Right ventricle myocardium inferior (tissue), 1 donor: ENCODE measurements at regions not wholly inside any gene's neighbourhood (a gene's known extent, or its start where the extent isn't known, plus 50 kb on each side); places are given as distances from the start of the nearest gene placed in this dataset.
"Not testable (repeated sequence)": the region's sequence is repeated elsewhere in the genome, so short reads cannot be mapped to it uniquely, and the experiment has no call there.

Source experiments
- ATAC-seq: fragments of 200-7000 bp; cut with Tn5 transposase; one replicate; pipeline ENCODE4 v1.9.1; 2020; ENCODE audit warnings: mild to moderate bottlenecking, moderate library complexity
- DNase-seq: peaks from one replicate; pipeline ENCODE4 v3.0.0; 2021; ENCODE audit errors: missing footprints
- intact Hi-C: fragments of 100-400 bp; cut with DNase I; formaldehyde crosslinking; loops from one replicate; pipeline ENCODE4 v1.11.0; 2022
- donor health status: DM: no; HTN: yes; CAD: no; lungs with severe emphysema.

GRCh38 chr1:47521034-47521881, 83.4 kb downstream of the FOXD2 start:
- no peak for DNase-seq
- no peak for ATAC-seq
- intact Hi-C loops, result no loop called here

- ATAC-seq (no peak), DNase-seq (no peak)
- intact Hi-C loops, result no loop called here
Measured at GRCh38 chr1:47522935-47523834, 85.3 kb downstream of the FOXD2 start.

GRCh38 chr1:47523835-47524215, 86.0 kb downstream of the FOXD2 start:
- intact Hi-C loops, result no loop called here
- ATAC-seq, result no peak

GRCh38 chr1:47524272-47524671, 86.4 kb downstream of the FOXD2 start:
- no peak for DNase-seq
- intact Hi-C loops, result no loop called here
- no peak for ATAC-seq

More at GRCh38 chr1:47523835-47524215, 86.0 kb downstream of the FOXD2 start:
- DNase-seq, result no peak

GRCh38 chr1:47527653-47528272, 89.9 kb downstream of the FOXD2 start:
- intact Hi-C loops, result loop anchor here (2.0 kb wide), 1 partner anchor 185 kb away; no protein-coding TSS in a partner anchor
- ATAC-seq (no peak), DNase-seq (no peak)

- no peak for ATAC-seq
- DNase-seq, result no peak
- intact Hi-C loops, result loop anchor here (5.0 to 10.0 kb wide), 3 partner anchors 58 to 95 kb away; partner anchors contain the start of gene FOXD2
Measured at GRCh38 chr1:47529520-47530098, 91.8 kb downstream of the FOXD2 start.

GRCh38 chr1:47532921-47533792, 95.3 kb downstream of the FOXD2 start:
- intact Hi-C loops, result loop anchor here (5.0 to 10.0 kb wide), 3 partner anchors 54 to 98 kb away; partner anchors contain the start of gene FOXD2
- peak; percentile 56 for ATAC-seq
- DNase-seq, result peak; percentile 78

- intact Hi-C loops, result loop anchor here (5.0 to 10.0 kb wide), 3 partner anchors 53 to 99 kb away; partner anchors contain the start of gene FOXD2
- ATAC-seq (peak; percentile 23), DNase-seq (no peak)
Measured at GRCh38 chr1:47533793-47534328, 96.0 kb downstream of the FOXD2 start.

GRCh38 chr1:47534436-47534835, 96.6 kb downstream of the FOXD2 start:
- ATAC-seq (peak; percentile 18), DNase-seq (no peak)
- intact Hi-C loops, result loop anchor here (5.0 to 10.0 kb wide), 3 partner anchors 53 to 100 kb away; partner anchors contain the start of gene FOXD2

- no peak for ATAC-seq
- no peak for DNase-seq
- intact Hi-C loops, result loop anchor here (10.0 kb wide), 2 partner anchors 88 to 102 kb away; partner anchors contain the start of gene FOXD2
Measured at GRCh38 chr1:47536646-47537118, 98.8 kb downstream of the FOXD2 start.

- ATAC-seq (no peak), DNase-seq (no peak)
- intact Hi-C loops, result loop anchor here (10.0 kb wide), 2 partner anchors 88 to 102 kb away; partner anchors contain the start of gene FOXD2
Measured at GRCh38 chr1:47537268-47537667, 99.4 kb downstream of the FOXD2 start.

- intact Hi-C loops, result loop anchor here (10.0 kb wide), 2 partner anchors 87 to 103 kb away; partner anchors contain the start of gene FOXD2
- ATAC-seq (no peak), DNase-seq (no peak)
Measured at GRCh38 chr1:47537966-47538365, 100.1 kb downstream of the FOXD2 start.

- intact Hi-C loops, result loop anchor here (10.0 kb wide), 2 partner anchors 86 to 104 kb away; partner anchors contain the start of gene FOXD2
- not testable (repeated sequence) for ATAC-seq, DNase-seq
Measured at GRCh38 chr1:47538530-47538929, 100.7 kb downstream of the FOXD2 start.

- ATAC-seq, DNase-seq, intact Hi-C loops: not testable (repeated sequence)
Measured at GRCh38 chr1:47541705-47542104, 103.9 kb downstream of the FOXD2 start.

- intact Hi-C loops, ATAC-seq, DNase-seq: not testable (repeated sequence)
Measured at GRCh38 chr1:47543089-47543488, 105.2 kb downstream of the FOXD2 start.

- intact Hi-C loops, result no loop called here
Measured at GRCh38 chr1:47545912-47546483, 108.2 kb downstream of the FOXD2 start.

More at GRCh38 chr1:47545912-47546483, 108.2 kb downstream of the FOXD2 start:
- DNase-seq, result no peak
- ATAC-seq, result no peak
